GM23338 (cell line): ENCODE measurements at regions not wholly inside any gene's neighbourhood (a gene's known extent, or its start where the extent isn't known, plus 50 kb on each side); places are given as distances from the start of the nearest gene placed in this dataset.

Source experiments
- CTCF ChIP-seq, 2 experiments: fragments of 200-600 bp in 1 of 2; sonication (generic) in 1 of 2; conservative IDR thresholded peaks; 2 replicates each; pipeline versions ENCODE4 v1.5.1 to v1.6.1; 2016 to 2017; ENCODE audit warnings: antibody characterized with exemption in 2 of 2, low read depth in 2 of 2, mild to moderate bottlenecking in 2 of 2, moderate library complexity in 1 of 2
- ETS1 ChIP-seq: IDR thresholded peaks from 2 replicates; pipeline ENCODE4 v1.6.1; 2016; ENCODE audit warnings: antibody characterized with exemption
- EZH2 ChIP-seq: fragments of 200-600 bp; sonication (generic); IDR thresholded peaks from one replicate; pipeline ENCODE4 v1.8.0; 2017; ENCODE audit warnings: antibody characterized with exemption, mild to moderate bottlenecking, low read depth; ENCODE audit not compliant: unreplicated experiment
- EZH2phosphoT487 ChIP-seq: fragments of 200-600 bp; sonication (generic); IDR thresholded peaks from one replicate; pipeline ENCODE4 v1.8.1; 2018; ENCODE audit warnings: antibody characterized with exemption; ENCODE audit not compliant: unreplicated experiment
- JUNB ChIP-seq: IDR thresholded peaks from one replicate; pipeline ENCODE4 v1.6.1; 2016; ENCODE audit warnings: antibody characterized with exemption; ENCODE audit not compliant: unreplicated experiment
- NANOG ChIP-seq: IDR thresholded peaks from 2 replicates; pipeline ENCODE4 v1.6.1; 2016; ENCODE audit warnings: antibody characterized with exemption, borderline replicate concordance
- POLR2AphosphoS5 ChIP-seq: IDR thresholded peaks from 2 replicates; pipeline ENCODE4 v1.6.1; 2016; ENCODE audit warnings: antibody characterized with exemption, low read depth
- REST ChIP-seq: IDR thresholded peaks from one replicate; pipeline ENCODE4 v1.6.1; 2018; ENCODE audit warnings: antibody characterized with exemption; ENCODE audit not compliant: unreplicated experiment
- ZNF114 ChIP-seq: fragments of 250-450 bp; sonication (Bioruptor Pico); IDR thresholded peaks from 2 replicates; pipeline ENCODE4 v1.5.0; 2020; ENCODE audit warnings: mild to moderate bottlenecking, moderate library complexity
- ZNF462 ChIP-seq: fragments of 250-450 bp; sonication (Bioruptor Pico); IDR thresholded peaks from 2 replicates; pipeline ENCODE4 v1.5.0; 2020; ENCODE audit warnings: mild to moderate bottlenecking, moderate library complexity

- no peak for TF ChIP-seq CTCF (conservative IDR thresholded peaks at IDR 0.05; ENCODE audit: low read depth in 2 of 2)
- TF ChIP-seq EZH2phosphoT487 = no peak
- no peak for TF ChIP-seq REST
- TF ChIP-seq POLR2AphosphoS5 = no peak
- TF ChIP-seq EZH2 = no peak
- TF ChIP-seq NANOG = no peak
- TF ChIP-seq ZNF462 (CRISPR knock-in tag) = no peak
- TF ChIP-seq JUNB = no peak
- no peak for TF ChIP-seq ETS1
- no peak for TF ChIP-seq ZNF114
Observed at GRCh38 chr10:52946486-52946885, 173.9 kb upstream of the MBL2 start.
